Vagina (tissue), 2 donors: ENCODE measurements at regions not wholly inside any gene's neighbourhood (a gene's known extent, or its start where the extent isn't known, plus 50 kb on each side); places are given as distances from the start of the nearest gene placed in this dataset.

ENCODE experiments used
- DNase-seq, 2 donors: peaks; one replicate each; pipeline ENCODE4 v3.0.0-alpha.2; 2017; ENCODE audit errors: extremely low spot score in 2 of 2
- H3K27ac ChIP-seq: fragments of 200-600 bp; sonication (generic); one replicate; pipeline ENCODE4 v1.5.1; 2019
- H3K27me3 ChIP-seq: fragments of 200-600 bp; sonication (generic); one replicate; pipeline ENCODE4 v1.5.1; 2019
- H3K36me3 ChIP-seq, 2 donors: fragments of 200-600 bp; sonication (generic); one replicate each; pipeline ENCODE4 v1.5.1; 2017 to 2019
- H3K4me1 ChIP-seq: fragments of 200-600 bp; sonication (generic); one replicate; pipeline ENCODE4 v1.5.1; 2019
- H3K4me3 ChIP-seq, 2 donors: fragments of 200-600 bp; sonication (generic); 1 replicate in 1 of 2; 2 replicates in 1 of 2; pipeline ENCODE4 v1.5.1; 2016 to 2019
- H3K9me3 ChIP-seq: fragments of 200-600 bp; sonication (generic); one replicate; pipeline ENCODE4 v1.5.1; 2019
- POLR2A ChIP-seq, 2 donors: fragments of 450-650 bp; IDR thresholded peaks; one replicate each; pipeline ENCODE4 v1.6.1; 2017; ENCODE audit warnings: antibody characterized with exemption in 2 of 2, mild to moderate bottlenecking in 2 of 2, moderate library complexity in 2 of 2
- POLR2AphosphoS5 ChIP-seq, 2 donors: sonication (generic); formaldehyde crosslinking; IDR thresholded peaks; one replicate each; pipeline ENCODE4 v1.9.0; 2017; ENCODE audit warnings: antibody characterized with exemption in 2 of 2, mild to moderate bottlenecking in 2 of 2, low read depth in 1 of 2; ENCODE audit not compliant: insufficient read depth in 1 of 2
- intact Hi-C: fragments of 100-400 bp; cut with DNase I; formaldehyde crosslinking; loops from one replicate; pipeline ENCODE4 v1.15.1; 2023
- TF ChIP-seq, protein P1 (sequence below), 3 experiments: fragments of 450-650 bp in 2 of 3; fragments of 200-600 bp in 1 of 3; sonication (generic) in 1 of 3; IDR thresholded peaks; one replicate each; pipeline ENCODE4 v1.5.1; 2017 to 2019; ENCODE audit warnings: antibody characterized with exemption in 3 of 3, mild to moderate bottlenecking in 2 of 3, moderate library complexity in 2 of 3

DNA sequence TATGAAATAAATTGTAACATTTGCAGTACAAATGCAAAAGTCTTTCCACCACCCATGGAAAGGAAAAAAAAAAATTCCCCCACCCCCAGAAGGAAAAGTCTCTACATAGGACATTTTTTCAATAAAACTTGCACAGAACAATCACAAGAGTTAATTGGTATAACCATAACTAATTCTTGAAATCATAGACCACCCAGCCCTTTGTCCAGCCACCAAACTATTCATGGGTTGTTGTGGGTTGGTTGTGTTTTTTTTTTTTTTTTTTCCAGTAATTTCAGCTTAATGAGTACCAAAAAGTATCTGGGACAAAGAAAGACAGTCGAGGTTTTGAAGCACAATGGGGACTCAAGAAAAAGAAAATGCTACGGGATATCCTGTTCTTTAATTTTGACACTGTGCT lies 355.0 kb upstream of the ROBO2 start:
- intact Hi-C loops: no loop called here
- Histone ChIP-seq H3K9me3 (no peaks in the 10 kb centered on the region), H3K4me1 (no peaks in the 10 kb centered on the region), H3K27me3 (no peaks in the 10 kb centered on the region), H3K4me3 (no peak overlapping the region), H3K27ac (no peak overlapping the region), H3K36me3 (no peaks in the 10 kb centered on the region)
- DNase-seq: no peak
- TF ChIP-seq POLR2A (IDR thresholded peaks at IDR 0.05) (no peak), POLR2AphosphoS5 (IDR thresholded peaks at IDR 0.05; ENCODE audit: insufficient read depth in 1 of 2, low read depth in 1 of 2) (no peak)
- TF ChIP-seq, protein P1, sequence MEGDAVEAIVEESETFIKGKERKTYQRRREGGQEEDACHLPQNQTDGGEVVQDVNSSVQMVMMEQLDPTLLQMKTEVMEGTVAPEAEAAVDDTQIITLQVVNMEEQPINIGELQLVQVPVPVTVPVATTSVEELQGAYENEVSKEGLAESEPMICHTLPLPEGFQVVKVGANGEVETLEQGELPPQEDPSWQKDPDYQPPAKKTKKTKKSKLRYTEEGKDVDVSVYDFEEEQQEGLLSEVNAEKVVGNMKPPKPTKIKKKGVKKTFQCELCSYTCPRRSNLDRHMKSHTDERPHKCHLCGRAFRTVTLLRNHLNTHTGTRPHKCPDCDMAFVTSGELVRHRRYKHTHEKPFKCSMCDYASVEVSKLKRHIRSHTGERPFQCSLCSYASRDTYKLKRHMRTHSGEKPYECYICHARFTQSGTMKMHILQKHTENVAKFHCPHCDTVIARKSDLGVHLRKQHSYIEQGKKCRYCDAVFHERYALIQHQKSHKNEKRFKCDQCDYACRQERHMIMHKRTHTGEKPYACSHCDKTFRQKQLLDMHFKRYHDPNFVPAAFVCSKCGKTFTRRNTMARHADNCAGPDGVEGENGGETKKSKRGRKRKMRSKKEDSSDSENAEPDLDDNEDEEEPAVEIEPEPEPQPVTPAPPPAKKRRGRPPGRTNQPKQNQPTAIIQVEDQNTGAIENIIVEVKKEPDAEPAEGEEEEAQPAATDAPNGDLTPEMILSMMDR (IDR thresholded peaks at IDR 0.05): no peak

DNA sequence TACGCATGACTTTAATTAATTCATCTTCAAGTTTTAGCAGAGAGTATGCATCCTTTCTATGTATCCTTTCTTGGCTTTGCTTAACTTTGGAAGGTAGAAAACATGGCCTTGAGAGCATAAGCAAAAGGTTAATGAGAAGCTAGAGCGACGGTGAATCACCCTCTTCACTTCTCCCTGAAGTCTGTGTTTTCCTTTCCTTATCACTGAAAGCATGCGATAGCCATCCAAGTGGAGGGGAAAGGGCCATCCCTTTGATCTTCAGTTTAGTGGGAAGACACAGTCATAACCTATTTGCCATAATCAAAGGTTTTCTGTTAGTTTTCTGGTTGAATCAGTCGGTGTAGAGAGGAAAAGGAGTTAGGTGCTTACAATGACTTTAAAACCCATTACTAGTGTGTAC lies 354.0 kb upstream of the ROBO2 start:
- intact Hi-C loops: no loop called here
- Histone ChIP-seq H3K27ac (no peak overlapping the region), H3K9me3 (no peaks in the 10 kb centered on the region), H3K36me3 (no peaks in the 10 kb centered on the region), H3K4me1 (no peaks in the 10 kb centered on the region), H3K4me3 (no peak overlapping the region), H3K27me3 (no peaks in the 10 kb centered on the region)
- TF ChIP-seq POLR2AphosphoS5 (IDR thresholded peaks at IDR 0.05; ENCODE audit: insufficient read depth in 1 of 2, low read depth in 1 of 2) (no peak), POLR2A (IDR thresholded peaks at IDR 0.05) (no peak)
- TF ChIP-seq, protein P1 (IDR thresholded peaks at IDR 0.05): no peak
- DNase-seq: no peak

DNA sequence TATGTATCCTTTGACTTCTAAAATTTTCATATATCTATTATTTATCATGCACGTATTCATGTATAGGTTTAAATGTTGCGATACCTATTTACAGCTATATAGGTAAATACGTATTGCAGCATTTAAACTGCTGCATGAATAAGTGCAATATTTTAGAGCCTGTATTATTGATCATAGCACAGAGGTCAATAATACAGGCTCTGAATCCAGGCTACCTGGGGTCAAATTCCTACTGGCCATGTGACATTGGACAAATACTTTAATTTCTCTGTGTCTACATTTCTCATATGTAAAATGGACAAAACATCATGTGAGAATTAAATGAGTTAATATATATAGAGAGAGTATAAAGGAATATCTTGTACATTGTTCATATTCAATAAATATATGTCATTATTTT lies 352.9 kb upstream of the ROBO2 start:
- H3K4me3 ChIP-seq: no peak overlapping the region
- TF ChIP-seq POLR2A (IDR thresholded peaks at IDR 0.05): no peak
- TF ChIP-seq, protein P1 (IDR thresholded peaks at IDR 0.05): no peak
- TF ChIP-seq POLR2AphosphoS5 (IDR thresholded peaks at IDR 0.05; ENCODE audit: insufficient read depth in 1 of 2, low read depth in 1 of 2): no peak
- H3K27ac ChIP-seq: no peak overlapping the region
- H3K4me1 ChIP-seq: no peaks in the 10 kb centered on the region
- no peaks in the 10 kb centered on the region for H3K36me3 ChIP-seq
- no peak for DNase-seq
- intact Hi-C loops: no loop called here
- H3K9me3 ChIP-seq: no peaks in the 10 kb centered on the region
- H3K27me3 ChIP-seq: no peaks in the 10 kb centered on the region

DNA sequence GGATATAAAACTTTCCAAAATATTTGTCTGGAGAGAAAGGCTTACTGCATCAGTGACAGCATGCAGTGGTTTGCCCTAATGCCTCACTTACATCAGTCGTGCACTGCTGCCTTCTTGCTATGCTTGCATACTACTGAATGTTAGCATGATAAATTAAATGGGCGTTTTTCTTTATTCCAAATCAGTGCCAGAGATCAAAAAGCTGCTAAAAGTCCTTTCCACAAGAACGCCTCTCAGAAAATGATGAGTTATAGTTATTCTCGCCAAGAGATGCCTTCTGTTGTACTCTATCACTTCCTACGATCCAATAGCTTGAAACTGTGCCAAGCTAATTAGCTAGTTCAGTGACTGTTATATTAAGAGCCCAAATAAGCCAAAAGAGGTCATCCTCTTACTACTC lies 345.8 kb upstream of the ROBO2 start:
- TF ChIP-seq, protein P1 (IDR thresholded peaks at IDR 0.05): no peak
- TF ChIP-seq POLR2AphosphoS5 (IDR thresholded peaks at IDR 0.05; ENCODE audit: insufficient read depth in 1 of 2, low read depth in 1 of 2) (no peak), POLR2A (IDR thresholded peaks at IDR 0.05) (no peak)
- no peak for DNase-seq
- H3K27me3 ChIP-seq: no peaks in the 10 kb centered on the region
- H3K4me3 ChIP-seq: no peak overlapping the region
- H3K4me1 ChIP-seq: no peaks in the 10 kb centered on the region
- intact Hi-C loops: no loop called here
- H3K36me3 ChIP-seq: no peaks in the 10 kb centered on the region
- H3K9me3 ChIP-seq: no peaks in the 10 kb centered on the region
- no peak overlapping the region for H3K27ac ChIP-seq

DNA sequence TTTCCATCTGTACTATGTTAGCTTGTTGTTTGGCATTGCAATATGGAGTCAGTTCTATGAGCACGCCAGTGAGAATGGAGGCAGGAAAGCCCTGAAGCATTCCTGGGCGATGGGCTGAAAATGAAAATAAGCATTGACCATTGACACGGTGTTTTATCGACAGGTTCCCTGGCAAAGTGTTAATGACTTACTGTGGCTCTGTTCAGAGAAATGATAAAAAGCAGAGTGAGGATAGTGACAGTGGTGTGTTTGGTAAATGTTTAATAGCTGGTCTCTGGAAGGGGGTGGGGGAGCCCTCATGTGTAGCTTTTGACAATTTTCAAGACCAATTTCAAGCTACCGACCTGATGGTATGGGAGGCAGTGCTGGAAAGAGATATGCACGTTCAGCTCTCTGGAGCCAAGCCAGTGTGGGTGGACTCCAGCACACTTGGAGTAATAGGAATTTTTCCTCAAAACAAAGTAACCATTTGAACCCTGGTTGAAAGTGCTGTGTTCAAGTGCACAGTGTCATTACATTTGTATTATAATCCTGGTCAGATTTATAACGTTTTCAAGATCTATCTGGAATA lies 341.7 kb upstream of the ROBO2 start:
- Histone ChIP-seq H3K27me3 (no peaks in the 10 kb centered on the region), H3K36me3 (no peaks in the 10 kb centered on the region), H3K9me3 (no peaks in the 10 kb centered on the region), H3K4me1 (no peaks in the 10 kb centered on the region), H3K4me3 (no peak overlapping the region), H3K27ac (no peak overlapping the region)
- DNase-seq: no peak
- no peak for TF ChIP-seq POLR2AphosphoS5 (IDR thresholded peaks at IDR 0.05; ENCODE audit: insufficient read depth in 1 of 2, low read depth in 1 of 2)
- intact Hi-C loops: no loop called here
